ENCODE measurements at regions not wholly inside any gene's neighbourhood (a gene's known extent, or its start where the extent isn't known, plus 50 kb on each side); places are given as distances from the start of the nearest gene placed in this dataset.

DNA sequence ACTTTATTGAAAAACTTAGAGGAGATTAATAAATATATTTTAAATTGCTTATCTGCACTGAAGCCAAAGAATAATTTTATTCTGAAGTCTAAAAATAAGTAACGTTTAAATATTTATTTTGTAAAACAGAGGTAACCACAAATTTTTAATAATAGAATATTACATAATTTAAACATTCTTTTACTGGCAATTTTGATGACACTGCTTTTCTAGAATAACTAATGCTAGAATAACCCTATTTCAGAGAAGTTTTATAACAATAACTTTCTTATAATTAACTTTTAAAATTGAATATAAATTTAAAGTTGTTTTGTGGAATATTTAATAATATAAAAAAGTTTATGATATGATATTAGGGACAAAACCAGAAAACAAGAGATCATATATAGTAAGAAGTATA is 409.6 kb upstream of the KCNMB2 start:
- TF ChIP-seq CTCF (IDR thresholded peaks at IDR 0.05) (no peak), POLR2A (IDR thresholded peaks at IDR 0.05) (no peak)

All from adrenal gland (tissue), 5 donors.